Nephron progenitor cell (in vitro differentiated cells): ENCODE measurements at regions not wholly inside any gene's neighbourhood (a gene's known extent, or its start where the extent isn't known, plus 50 kb on each side); places are given as distances from the start of the nearest gene placed in this dataset.

Experiments
- DNase-seq: peaks from one replicate; pipeline ENCODE4 v3.0.0; 2021
- H3K27ac Mint-ChIP-seq: 2 replicates; pipeline ENCODE4 v1.8.0; 2021; ENCODE audit warnings: mild to moderate bottlenecking, moderate library complexity, mixed read lengths
- H3K27me3 Mint-ChIP-seq: 2 replicates; pipeline ENCODE4 v1.8.0; 2021; ENCODE audit warnings: mild to moderate bottlenecking, low read depth, mixed read lengths; ENCODE audit not compliant: poor library complexity
- H3K36me3 Mint-ChIP-seq: 2 replicates; pipeline ENCODE4 v1.8.0; 2021; ENCODE audit warnings: low read depth, mixed read lengths
- H3K4me1 Mint-ChIP-seq: 2 replicates; pipeline ENCODE4 v1.8.0; 2021; ENCODE audit warnings: mixed read lengths
- H3K4me3 Mint-ChIP-seq: 2 replicates; pipeline ENCODE4 v1.8.0; 2021; ENCODE audit warnings: mild to moderate bottlenecking, moderate library complexity, mixed read lengths
- H3K9me3 Mint-ChIP-seq: 2 replicates; pipeline ENCODE4 v1.8.0; 2021; ENCODE audit warnings: mild to moderate bottlenecking, moderate library complexity, mixed read lengths
- CTCF ChIP-seq: fragments of 200-600 bp; sonication (generic); IDR thresholded peaks from 2 replicates; pipeline ENCODE4 v1.5.0; 2021; ENCODE audit warnings: antibody characterized with exemption

GRCh38 chr13:59476366-59476765 lies 687.4 kb downstream of the DIAPH3 start:
- Mint-ChIP-seq H3K4me3 (no peak overlapping the region), H3K27ac (no peak overlapping the region), H3K9me3 (no peaks in the 10 kb centered on the region), H3K4me1 (peaks cover 30% of the 10 kb centered on the region), H3K36me3 (no peaks in the 10 kb centered on the region), H3K27me3 (no peaks in the 10 kb centered on the region)
- no peak for TF ChIP-seq CTCF
- no peak for DNase-seq

DNA sequence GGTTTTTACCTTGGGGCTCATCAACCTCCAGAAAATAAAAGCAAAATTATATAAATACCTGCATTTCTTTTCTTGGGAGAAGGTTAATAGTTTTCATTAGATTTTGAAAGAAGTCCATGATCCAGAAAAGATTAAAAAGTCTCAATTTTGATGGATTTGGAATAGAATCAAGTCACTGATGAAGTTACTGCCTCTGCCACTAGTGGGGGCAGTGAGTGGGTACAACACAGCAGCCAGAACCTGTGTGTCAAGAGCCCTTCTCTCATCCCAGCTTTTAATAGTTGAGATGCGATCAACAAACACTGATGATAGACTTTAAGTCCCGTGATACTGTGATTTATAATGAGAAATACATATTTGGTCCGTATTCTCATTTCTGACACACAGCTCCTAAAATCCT lies 686.7 kb downstream of the DIAPH3 start:
- Mint-ChIP-seq H3K27me3 (no peaks in the 10 kb centered on the region), H3K4me3 (no peak overlapping the region), H3K4me1 (peaks cover 34% of the 10 kb centered on the region), H3K36me3 (no peaks in the 10 kb centered on the region), H3K9me3 (no peaks in the 10 kb centered on the region), H3K27ac (no peak overlapping the region)
- DNase-seq, result no peak
- TF ChIP-seq CTCF, result no peak

- Mint-ChIP-seq H3K4me3 (no peak overlapping the region), H3K27me3 (no peaks in the 10 kb centered on the region), H3K36me3 (no peaks in the 10 kb centered on the region), H3K4me1 (peaks cover 47% of the 10 kb centered on the region), H3K27ac (no peak overlapping the region), H3K9me3 (no peaks in the 10 kb centered on the region)
- no peak for TF ChIP-seq CTCF
- no peak for DNase-seq
Measured at GRCh38 chr13:59478908-59479307, 684.8 kb downstream of the DIAPH3 start.

DNA sequence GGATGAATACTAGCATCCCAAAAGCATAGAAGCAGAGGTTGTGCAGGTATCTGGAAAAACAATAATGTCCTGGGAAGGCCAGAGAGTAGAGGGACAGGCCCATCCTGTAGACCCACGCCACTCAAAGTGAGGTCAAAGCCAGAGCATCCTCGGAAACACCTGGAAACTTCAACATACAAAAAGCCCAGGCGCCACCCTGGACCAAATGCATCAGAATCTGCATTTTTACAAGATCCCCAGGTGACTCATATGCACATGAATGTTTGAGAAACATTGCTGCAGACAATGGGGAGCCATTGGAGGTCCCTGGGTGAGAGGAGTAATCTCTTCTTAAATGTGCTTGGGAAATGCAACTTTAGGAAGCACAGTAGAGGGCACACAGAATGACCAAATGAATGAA lies 684.1 kb downstream of the DIAPH3 start:
- Mint-ChIP-seq H3K27ac (no peak overlapping the region), H3K36me3 (no peaks in the 10 kb centered on the region), H3K27me3 (no peaks in the 10 kb centered on the region), H3K4me3 (no peak overlapping the region), H3K4me1 (peaks cover 49% of the 10 kb centered on the region), H3K9me3 (no peaks in the 10 kb centered on the region)
- TF ChIP-seq CTCF, result no peak
- no peak for DNase-seq

DNA sequence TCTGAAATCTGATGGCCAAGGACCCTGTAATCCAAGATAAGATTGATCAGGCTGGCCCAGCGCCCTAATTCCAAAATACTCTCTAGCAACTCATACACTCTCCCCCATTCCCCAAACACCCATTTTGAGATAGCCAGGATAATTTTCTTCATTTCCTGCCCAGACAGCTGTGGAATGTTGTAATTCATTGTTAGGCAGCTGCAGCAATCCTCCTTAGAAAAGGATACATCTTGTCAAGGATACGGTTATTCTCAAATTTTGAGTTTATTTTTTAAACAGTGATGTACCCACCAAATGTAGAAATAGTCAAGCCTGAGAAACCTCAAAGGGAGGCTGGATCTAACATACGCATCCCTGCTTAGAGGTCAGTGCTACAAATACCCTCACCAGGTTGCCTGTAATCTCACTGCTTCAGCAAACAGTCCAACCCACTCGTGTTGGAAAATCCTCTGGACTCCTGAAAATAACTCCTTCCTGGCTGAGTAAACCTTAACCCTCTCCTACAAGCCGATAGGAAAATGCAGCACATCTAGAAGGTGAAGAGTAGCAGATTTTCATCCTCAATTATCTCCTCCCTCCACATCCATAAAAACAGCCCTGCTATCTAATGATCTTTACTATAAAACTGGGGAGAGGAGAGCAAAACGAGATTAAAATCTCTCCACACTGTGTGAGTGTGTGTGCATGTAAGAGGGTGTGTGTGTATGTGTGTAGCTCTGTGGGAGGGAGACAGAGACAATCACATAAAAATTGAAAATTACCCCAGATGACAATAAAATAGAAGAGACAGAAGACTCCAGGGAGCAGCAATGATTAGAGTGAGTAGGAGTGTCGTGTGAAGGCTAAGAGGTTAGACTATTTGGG lies 683.1 kb downstream of the DIAPH3 start:
- Mint-ChIP-seq H3K36me3 (no peaks in the 10 kb centered on the region), H3K9me3 (no peaks in the 10 kb centered on the region), H3K4me3 (no peak overlapping the region), H3K27me3 (no peaks in the 10 kb centered on the region), H3K27ac (no peak overlapping the region), H3K4me1 (peaks cover 49% of the 10 kb centered on the region)
- no peak for DNase-seq
- no peak for TF ChIP-seq CTCF
